ENCODE measurements at regions not wholly inside any gene's neighbourhood (a gene's known extent, or its start where the extent isn't known, plus 50 kb on each side); places are given as distances from the start of the nearest gene placed in this dataset.

DNA sequence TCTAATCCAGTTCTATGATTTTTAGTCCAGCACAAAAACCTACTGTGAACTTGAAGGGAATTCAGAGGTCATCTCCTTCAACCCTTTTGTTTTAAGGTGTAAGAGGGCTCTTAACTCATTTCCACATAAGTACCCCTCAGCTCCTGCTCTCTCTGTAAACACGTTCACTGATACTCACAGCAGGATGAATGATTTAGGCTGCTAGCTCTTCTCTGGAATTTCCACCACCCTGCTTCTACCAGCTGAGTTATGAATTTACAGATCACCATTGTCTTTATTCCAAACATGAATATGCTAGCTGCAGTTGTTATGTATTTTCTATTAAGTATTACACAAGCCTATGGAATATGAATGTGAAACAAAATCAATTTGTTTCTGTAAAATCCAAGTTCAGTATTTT lies 101.3 kb upstream of the NANOGP8 start:
- TF ChIP-seq, protein P1, sequence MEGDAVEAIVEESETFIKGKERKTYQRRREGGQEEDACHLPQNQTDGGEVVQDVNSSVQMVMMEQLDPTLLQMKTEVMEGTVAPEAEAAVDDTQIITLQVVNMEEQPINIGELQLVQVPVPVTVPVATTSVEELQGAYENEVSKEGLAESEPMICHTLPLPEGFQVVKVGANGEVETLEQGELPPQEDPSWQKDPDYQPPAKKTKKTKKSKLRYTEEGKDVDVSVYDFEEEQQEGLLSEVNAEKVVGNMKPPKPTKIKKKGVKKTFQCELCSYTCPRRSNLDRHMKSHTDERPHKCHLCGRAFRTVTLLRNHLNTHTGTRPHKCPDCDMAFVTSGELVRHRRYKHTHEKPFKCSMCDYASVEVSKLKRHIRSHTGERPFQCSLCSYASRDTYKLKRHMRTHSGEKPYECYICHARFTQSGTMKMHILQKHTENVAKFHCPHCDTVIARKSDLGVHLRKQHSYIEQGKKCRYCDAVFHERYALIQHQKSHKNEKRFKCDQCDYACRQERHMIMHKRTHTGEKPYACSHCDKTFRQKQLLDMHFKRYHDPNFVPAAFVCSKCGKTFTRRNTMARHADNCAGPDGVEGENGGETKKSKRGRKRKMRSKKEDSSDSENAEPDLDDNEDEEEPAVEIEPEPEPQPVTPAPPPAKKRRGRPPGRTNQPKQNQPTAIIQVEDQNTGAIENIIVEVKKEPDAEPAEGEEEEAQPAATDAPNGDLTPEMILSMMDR (IDR thresholded peaks at IDR 0.05): no peak
- no peak for TF ChIP-seq POLR2A (IDR thresholded peaks at IDR 0.05)

Data from upper lobe of left lung (tissue), 4 donors.